ENCODE measurements at regions not wholly inside any gene's neighbourhood (a gene's known extent, or its start where the extent isn't known, plus 50 kb on each side); places are given as distances from the start of the nearest gene placed in this dataset.

DNA sequence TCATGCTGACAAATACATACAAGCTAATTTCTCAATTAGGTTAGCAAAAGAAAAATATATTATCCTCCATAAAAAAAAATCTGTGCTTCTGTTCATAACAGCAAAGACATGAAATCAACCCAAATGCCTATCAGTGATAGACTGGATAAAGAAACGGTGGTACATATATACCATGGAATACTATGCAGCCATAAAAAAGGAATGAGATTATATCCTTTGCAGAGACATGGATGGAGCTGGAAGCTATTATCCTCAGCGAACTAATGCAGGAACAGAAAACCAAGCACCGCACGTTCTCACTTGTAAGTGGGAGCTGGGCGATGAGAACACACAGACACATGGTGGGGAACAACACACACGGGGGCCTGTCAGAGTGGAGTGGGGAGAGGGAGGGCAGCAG lies 84.0 kb upstream of the PALMD start:
- TF ChIP-seq POLR2AphosphoS5 (IDR thresholded peaks at IDR 0.05; ENCODE audit: low read depth, low read length), result no peak
- TF ChIP-seq REST (IDR thresholded peaks at IDR 0.05; ENCODE audit: insufficient read depth in 1 of 2, low read depth in 2 of 2, low read length in 2 of 2), result no peak
